GM19035 (cell line): ENCODE measurements at regions not wholly inside any gene's neighbourhood (a gene's known extent, or its start where the extent isn't known, plus 50 kb on each side); places are given as distances from the start of the nearest gene placed in this dataset.

ENCODE experiments used
- ATAC-seq: cut with Tn5 transposase; IDR thresholded peaks from one replicate; pipeline ENCODE4 v1.9.1; 2021; ENCODE audit not compliant: unreplicated experiment

DNA sequence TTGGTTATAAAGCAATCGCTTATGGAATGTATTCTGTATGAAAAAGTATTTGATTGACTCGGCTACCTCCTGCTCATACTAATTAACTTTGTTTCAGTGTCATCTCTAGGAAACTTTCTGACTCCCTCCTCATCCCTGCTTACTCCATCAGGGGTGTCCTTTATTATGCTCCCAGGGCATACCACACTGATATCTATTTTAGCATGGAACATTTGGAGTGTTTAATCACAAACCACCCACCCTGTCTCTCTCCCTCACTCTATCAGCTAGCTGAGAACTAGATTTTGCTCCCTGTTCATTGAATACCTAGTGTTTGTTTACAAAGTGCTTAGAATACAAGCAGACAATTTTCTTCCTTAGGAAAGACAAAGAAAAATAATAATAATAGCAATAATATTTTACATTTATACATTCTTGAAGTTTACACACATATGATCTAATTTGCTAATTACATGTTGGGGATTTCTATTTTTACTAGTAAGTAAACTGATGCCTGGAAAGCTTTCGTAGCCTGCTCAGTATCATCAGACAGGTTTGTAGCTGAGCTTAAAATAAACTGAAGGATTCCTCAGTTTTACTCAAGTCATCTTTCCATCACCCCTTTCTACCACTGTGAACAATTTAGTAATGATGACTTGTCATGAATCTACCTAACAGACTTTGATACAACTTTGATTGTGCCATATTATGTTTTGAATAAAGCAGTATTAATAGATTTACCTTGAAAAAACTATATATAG lies 811.4 kb upstream of the HS3ST1 start:
- no peak for ATAC-seq

GRCh38 chr4:12231098-12231497 lies 802.4 kb upstream of the HS3ST1 start:
- no peak for ATAC-seq

GRCh38 chr4:12221031-12221430 lies 792.3 kb upstream of the HS3ST1 start:
- no peak for ATAC-seq

DNA sequence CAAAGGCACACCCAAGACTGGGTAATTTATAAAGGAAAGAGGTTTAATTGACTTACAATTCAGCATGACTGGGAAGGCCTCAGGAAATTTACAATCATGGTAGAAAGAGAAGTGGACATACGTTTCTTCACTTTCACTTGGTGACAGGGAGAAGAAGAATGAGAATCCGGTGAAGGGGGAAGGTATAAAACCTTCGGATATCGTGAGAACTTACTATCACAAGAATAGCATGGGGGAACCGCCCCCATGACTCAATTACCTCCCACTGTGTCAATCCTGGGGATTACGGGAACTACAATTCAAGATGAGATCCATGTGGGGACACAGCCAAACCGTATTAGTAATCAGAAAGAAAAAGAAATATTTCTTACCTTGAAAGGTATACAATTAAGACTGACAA lies 782.9 kb upstream of the HS3ST1 start:
- ATAC-seq: no peak

DNA sequence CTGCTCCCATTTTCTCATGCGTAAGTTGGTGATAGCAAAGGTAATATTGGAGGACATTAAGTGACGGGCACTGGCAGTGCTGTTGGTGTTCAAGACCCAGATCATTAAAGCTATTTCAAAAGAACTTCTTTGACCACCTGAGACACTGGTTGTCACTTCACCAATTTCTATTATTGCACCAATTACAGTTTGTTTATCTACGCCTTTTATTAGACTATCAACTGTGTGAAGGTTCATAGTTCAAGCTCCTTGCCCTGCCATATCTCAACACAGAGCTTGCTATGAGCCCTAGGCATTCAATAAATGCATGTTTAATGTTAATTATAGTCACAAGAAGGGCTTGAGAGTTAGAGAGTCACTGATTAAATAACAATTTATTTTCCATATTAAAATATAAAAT lies 778.7 kb upstream of the HS3ST1 start:
- ATAC-seq: no peak

DNA sequence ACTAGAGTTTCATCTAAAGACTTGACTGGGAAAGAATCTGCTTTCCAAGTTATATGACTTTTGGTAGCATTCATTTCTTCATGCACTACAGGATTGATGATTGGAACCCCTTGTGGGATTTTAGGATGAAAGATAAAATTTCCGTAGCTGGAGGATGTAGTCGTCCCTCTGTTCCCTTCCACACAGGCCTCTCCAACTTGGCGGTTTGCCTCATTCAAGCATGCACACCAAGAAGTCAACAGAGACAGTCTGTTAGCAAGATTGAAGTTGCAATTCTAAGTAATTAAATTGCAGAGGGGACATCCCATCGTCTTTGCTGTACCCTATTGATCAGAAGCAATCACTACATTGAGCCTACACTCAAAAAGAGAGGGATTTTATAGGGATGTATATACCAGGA lies 777.4 kb upstream of the HS3ST1 start:
- ATAC-seq: no peak

DNA sequence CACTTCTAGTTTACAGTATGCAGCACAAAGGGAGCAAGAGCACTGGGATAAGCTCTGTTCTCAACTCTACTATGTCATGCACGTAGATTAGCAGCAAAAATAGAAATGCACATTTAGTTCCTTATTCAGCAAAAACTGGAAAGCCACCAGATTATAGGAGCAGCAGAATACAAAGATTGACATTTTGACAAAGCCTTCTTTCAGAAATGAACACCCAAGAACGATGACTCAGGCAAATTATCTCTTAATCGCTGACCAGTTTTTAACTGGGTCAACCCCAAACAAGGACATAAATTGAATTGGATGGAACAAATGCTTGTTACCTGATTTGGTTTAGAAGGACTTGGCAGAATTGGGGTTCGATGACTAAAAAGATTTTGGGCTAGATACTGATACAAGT lies 775.3 kb upstream of the HS3ST1 start:
- no peak for ATAC-seq

DNA sequence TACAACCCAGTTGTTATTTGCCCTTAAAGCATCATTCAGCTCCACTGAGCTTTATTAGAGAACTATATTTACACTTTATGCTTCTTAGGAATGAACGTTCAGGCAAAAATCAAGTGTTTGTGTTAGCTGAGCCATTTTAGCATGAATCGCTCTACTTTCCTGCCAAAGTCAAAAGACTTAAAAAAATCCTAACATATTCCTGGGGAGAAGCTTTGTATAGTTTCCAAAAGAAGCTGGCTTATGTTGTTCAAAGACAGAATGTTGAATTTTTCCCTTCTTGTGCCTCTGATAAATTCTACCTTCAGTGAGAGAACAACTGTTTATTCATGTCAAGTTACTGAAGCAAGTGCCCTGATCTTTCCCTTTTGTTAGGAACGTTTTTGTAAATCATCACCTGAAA lies 771.5 kb upstream of the HS3ST1 start:
- ATAC-seq: no peak

DNA sequence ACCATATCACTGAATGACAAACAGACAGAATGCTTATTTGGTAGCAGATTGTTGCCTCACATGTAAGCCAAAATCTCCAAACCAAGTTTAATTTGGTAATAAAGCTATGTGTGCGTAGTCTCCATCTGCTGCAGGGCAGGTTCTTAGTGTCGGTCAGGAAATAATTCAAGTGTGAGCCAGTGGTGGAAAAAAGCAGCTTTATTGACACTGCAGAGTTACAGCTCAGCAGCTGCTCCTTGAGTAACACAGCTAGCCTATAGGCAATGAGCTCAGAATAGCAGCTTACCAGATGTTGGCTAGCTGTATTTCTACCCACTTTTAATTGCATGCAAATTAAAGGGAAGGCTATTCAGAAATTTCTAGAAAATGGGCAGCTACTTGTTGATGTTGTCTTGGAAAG lies 757.8 kb upstream of the HS3ST1 start:
- ATAC-seq: no peak

GRCh38 chr4:12178614-12179610 lies 750.2 kb upstream of the HS3ST1 start:
- no peak for ATAC-seq

GRCh38 chr4:12177416-12177815 lies 748.7 kb upstream of the HS3ST1 start:
- no peak for ATAC-seq

DNA sequence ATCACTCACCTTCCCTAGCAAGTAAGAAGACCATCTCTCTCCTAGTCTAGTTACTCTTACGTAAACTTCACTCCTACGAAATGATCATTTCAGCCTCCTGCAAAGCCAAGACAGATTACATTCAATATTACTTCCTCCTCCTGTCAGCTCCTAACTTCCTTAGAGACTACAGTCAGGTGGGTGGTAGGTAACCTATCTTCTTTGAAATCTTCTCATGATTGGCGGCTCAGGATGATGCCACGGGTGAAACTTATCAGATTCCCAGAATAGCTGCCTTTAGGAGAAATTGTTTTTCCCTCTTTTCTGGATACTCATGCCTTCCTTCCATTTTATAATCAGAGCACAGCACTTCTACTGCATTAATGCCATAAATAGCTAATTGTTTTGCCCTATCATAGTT lies 744.8 kb upstream of the HS3ST1 start:
- ATAC-seq: no peak

DNA sequence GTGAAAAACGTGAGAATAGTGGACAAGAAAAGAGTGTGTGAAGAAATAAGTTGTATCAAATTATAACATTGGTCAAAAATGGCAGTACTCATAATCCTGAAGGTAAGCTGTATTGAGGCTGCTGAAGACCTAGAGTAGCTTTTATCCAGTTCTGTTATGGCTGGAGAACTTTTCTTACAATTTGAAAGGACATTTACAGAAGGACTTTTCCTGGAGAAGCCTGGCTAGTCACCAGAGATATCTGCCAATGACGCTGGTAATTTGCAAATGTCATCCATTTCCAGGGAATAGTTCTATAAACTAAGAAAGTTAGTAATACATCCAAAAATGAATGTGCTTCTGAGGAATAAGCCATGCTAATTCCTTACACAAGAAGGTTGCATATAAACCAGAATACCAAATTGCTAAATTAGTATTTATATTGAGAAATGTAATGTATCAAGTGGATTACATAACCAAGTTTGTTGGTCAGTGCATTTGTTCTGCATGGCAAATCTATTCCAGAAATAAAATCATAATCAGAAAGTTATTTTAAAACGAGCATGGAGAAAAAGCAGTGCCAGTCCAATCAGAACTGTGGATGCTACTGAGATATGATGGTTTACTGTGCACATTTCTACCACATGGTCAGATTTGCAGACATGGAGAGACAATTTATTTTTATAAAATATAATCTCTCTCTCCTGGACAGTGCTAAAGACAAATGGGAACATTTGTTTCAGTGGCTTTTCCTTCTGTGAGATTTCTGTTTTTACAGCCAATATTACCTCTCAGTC lies 743.7 kb upstream of the HS3ST1 start:
- ATAC-seq: no peak

- ATAC-seq: no peak
Measured at GRCh38 chr4:12170308-12170707, 741.6 kb upstream of the HS3ST1 start.

- no peak for ATAC-seq
Measured at GRCh38 chr4:12165616-12166015, 736.9 kb upstream of the HS3ST1 start.

DNA sequence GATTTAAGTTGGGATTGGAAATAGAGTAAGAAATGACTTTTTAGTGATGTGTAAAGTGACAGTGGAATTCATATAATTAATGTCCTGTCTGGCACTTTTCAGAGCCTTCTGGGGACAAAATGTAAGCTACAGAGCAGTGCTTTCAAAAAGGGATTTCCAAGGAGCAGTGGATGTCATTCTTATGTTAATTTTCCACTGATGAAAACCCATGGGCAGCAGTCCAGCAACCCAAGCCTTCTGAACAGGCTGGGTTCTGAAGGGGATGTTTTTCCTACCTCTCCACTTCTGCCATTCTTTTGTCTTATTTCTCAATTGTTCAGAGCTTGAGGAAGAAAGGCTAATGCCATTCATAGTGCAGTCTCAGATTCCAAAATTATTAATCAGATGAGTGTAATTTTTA lies 717.6 kb upstream of the HS3ST1 start:
- no peak for ATAC-seq

GRCh38 chr4:12145768-12146167 lies 717.1 kb upstream of the HS3ST1 start:
- no peak for ATAC-seq

- ATAC-seq: no peak
Measured at GRCh38 chr4:12145106-12145505, 716.4 kb upstream of the HS3ST1 start.

DNA sequence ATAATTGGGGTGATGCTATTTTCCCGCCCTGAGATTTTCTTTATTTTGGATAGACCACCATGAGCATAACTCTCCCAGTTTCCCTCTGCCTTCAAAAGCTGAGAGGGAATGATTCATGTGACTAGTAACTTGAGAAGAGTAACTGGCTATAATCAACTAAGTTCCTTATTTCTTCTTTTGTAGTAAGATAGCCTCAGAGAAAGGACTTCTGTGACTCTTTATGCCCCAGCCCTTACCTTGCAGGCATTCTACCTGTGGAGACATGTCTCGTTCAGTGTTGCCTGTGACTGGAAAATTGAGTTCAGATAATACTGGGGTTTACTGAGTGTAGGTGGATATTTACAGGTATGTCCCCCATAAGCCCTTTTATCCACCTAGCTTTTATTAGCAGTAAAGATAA lies 715.4 kb upstream of the HS3ST1 start:
- ATAC-seq: no peak

- ATAC-seq: no peak
Measured at GRCh38 chr4:12140864-12141263, 712.2 kb upstream of the HS3ST1 start.

DNA sequence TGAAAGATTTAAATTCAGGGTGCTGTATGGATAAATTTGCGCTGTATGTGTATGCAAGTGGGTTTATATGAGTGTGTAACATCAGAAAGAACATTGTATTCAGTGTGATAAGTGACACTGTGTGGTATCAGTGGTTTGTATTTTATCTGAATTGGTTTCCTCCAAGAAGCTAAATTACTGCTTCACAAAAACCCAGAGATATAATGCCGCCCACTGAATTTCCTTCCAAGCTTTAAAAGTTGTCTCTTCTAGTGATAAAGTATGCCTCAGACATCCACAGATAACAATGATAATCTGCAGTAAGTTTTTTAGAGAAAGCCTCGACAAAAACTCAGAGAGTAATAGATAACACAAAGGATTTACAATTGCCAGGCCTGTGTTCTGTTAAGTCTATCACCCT lies 710.6 kb upstream of the HS3ST1 start:
- ATAC-seq: no peak
